ENCODE measurements at regions not wholly inside any gene's neighbourhood (a gene's known extent, or its start where the extent isn't known, plus 50 kb on each side); places are given as distances from the start of the nearest gene placed in this dataset.

DNA sequence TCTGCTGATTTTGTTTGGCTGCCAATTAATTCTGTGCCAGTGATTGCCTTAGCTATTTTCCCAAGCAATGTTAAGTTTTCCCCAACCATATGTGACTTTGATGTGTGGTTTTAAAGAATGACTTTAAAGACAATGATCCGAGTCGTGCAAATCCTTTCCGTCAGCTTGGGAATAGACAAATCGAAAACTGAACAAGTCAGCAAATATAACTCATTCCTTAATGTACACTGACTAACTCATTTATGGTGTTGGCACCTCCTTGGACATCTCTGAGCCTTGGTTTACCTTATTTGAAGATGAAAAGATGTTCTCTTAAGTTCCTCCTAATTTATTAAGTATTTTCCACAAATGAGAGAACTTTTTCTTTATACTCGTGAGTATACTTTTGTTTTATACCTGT is 249.4 kb upstream of the SLCO3A1 start:
- Histone ChIP-seq H3K9ac (no peak overlapping the region), H3K4me1 (ENCODE audit: control insufficient read depth in 1 of 2, insufficient read depth in 2 of 2, low read depth in 1 of 2, low read length in 1 of 2) (peaks cover 0 to 1% of the 10 kb centered on the region in 2 experiments; a peak in 1 of 4 replicates), H3K36me3 (replicated peaks in 1 of 2; ENCODE audit: control insufficient read depth in 1 of 2, insufficient read depth in 2 of 2, low read length in 1 of 2) (no peaks in the 10 kb centered on the region), H2AFZ (ENCODE audit: low read depth) (no peak overlapping the region), H3F3A (replicated peaks; ENCODE audit: insufficient read depth) (no peaks in the 10 kb centered on the region), H3K79me2 (ENCODE audit: insufficient read depth) (no peaks in the 10 kb centered on the region), H3K4me2 (no peak overlapping the region), H3K4me3 (ENCODE audit: low read depth in 2 of 2, low read length in 1 of 2) (no peak overlapping the region), H3K27ac (ENCODE audit: low read depth in 2 of 2, low read length in 1 of 2) (no peak overlapping the region), H4K20me1 (ENCODE audit: insufficient read depth) (no peaks in the 10 kb centered on the region), H3K9me2 (no peaks in the 10 kb centered on the region), H3K9me3 (no peaks in the 10 kb centered on the region), H3K27me3 (ENCODE audit: insufficient read depth) (no peaks in the 10 kb centered on the region)
- TF ChIP-seq RFX5 (IDR thresholded peaks at IDR 0.05; ENCODE audit: low read length) (no peak), NRF1 (IDR thresholded peaks at IDR 0.05; ENCODE audit: low read depth, low read length) (no peak), FOXJ3 (CRISPR knock-in tag; IDR thresholded peaks at IDR 0.05) (no peak), SMC3 (IDR thresholded peaks at IDR 0.05; ENCODE audit: low read depth, low read length) (no peak), FOXM1 (IDR thresholded peaks at IDR 0.05; ENCODE audit: low read depth) (no peak), EZH2phosphoT487 (IDR thresholded peaks at IDR 0.05; ENCODE audit: borderline replicate concordance, low read depth) (no peak), GATA2 (CRISPR knock-in tag; IDR thresholded peaks at IDR 0.05) (no peak), MXI1 (IDR thresholded peaks at IDR 0.05; ENCODE audit: low read depth, low read length) (no peak), RCOR1 (IDR thresholded peaks at IDR 0.05; ENCODE audit: low read length) (no peak), RXRA (IDR thresholded peaks at IDR 0.05; ENCODE audit: borderline replicate concordance, low read depth) (no peak), EP300 (IDR thresholded peaks at IDR 0.05; ENCODE audit: borderline replicate concordance in 1 of 2, low read depth in 1 of 2, low read length in 1 of 2) (no peak), TAF1 (IDR thresholded peaks at IDR 0.05; ENCODE audit: borderline replicate concordance, low read depth, low read length) (no peak), TCF12 (IDR thresholded peaks at IDR 0.05) (no peak), SIN3A (IDR thresholded peaks at IDR 0.05; ENCODE audit: borderline replicate concordance, low read depth, low read length) (no peak)
- TF ChIP-seq, protein P1, sequence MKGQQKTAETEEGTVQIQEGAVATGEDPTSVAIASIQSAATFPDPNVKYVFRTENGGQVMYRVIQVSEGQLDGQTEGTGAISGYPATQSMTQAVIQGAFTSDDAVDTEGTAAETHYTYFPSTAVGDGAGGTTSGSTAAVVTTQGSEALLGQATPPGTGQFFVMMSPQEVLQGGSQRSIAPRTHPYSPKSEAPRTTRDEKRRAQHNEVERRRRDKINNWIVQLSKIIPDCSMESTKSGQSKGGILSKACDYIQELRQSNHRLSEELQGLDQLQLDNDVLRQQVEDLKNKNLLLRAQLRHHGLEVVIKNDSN (IDR thresholded peaks at IDR 0.05; ENCODE audit: borderline replicate concordance, low read depth): no peak
- TF ChIP-seq, protein P2, sequence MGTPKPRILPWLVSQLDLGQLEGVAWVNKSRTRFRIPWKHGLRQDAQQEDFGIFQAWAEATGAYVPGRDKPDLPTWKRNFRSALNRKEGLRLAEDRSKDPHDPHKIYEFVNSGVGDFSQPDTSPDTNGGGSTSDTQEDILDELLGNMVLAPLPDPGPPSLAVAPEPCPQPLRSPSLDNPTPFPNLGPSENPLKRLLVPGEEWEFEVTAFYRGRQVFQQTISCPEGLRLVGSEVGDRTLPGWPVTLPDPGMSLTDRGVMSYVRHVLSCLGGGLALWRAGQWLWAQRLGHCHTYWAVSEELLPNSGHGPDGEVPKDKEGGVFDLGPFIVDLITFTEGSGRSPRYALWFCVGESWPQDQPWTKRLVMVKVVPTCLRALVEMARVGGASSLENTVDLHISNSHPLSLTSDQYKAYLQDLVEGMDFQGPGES (IDR thresholded peaks at IDR 0.05; ENCODE audit: low read depth, low read length): no peak
- TF ChIP-seq, protein P3, sequence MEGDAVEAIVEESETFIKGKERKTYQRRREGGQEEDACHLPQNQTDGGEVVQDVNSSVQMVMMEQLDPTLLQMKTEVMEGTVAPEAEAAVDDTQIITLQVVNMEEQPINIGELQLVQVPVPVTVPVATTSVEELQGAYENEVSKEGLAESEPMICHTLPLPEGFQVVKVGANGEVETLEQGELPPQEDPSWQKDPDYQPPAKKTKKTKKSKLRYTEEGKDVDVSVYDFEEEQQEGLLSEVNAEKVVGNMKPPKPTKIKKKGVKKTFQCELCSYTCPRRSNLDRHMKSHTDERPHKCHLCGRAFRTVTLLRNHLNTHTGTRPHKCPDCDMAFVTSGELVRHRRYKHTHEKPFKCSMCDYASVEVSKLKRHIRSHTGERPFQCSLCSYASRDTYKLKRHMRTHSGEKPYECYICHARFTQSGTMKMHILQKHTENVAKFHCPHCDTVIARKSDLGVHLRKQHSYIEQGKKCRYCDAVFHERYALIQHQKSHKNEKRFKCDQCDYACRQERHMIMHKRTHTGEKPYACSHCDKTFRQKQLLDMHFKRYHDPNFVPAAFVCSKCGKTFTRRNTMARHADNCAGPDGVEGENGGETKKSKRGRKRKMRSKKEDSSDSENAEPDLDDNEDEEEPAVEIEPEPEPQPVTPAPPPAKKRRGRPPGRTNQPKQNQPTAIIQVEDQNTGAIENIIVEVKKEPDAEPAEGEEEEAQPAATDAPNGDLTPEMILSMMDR (IDR thresholded peaks at IDR 0.05): no peak
- 56% methylated on average over 5 of the region's 5 CpGs for WGBS (ENCODE audit: low lambda C conversion rate)
- DNase-seq: no peak
- POLR2A ChIA-PET: no interaction called here
- CTCF ChIA-PET: interaction anchor here (0.8 to 1.8 kb wide), 3 partner anchors 12 to 56 kb away, joined by 3 to 4 read pairs (median 3); no protein-coding TSS in a partner anchor
